Small intestine (tissue), 7 donors: ENCODE measurements at regions not wholly inside any gene's neighbourhood (a gene's known extent, or its start where the extent isn't known, plus 50 kb on each side); places are given as distances from the start of the nearest gene placed in this dataset.
A peak's percentile ranks its signal among the peaks of the same experiment; 100 is the strongest.

Source experiments
- DNase-seq, 2 donors: peaks; one replicate each; pipeline versions ENCODE4 v3.0.0 to v3.0.0-alpha.2; 2013
- FAIRE-seq: peaks from 2 replicates; lab custom pipeline; 2012; peaks lifted over from hg19 to GRCh38; lab: Jason Lieb, UNC
- H3K27ac ChIP-seq, 3 donors: one replicate each; pipeline ENCODE4 v1.5.1; 2013; ENCODE audit warnings: low read length in 2 of 3, mild to moderate bottlenecking in 2 of 3, control low read depth in 1 of 3, inconsistent platforms in 1 of 3, low read depth in 1 of 3, moderate library complexity in 1 of 3
- H3K27me3 ChIP-seq, 3 donors: one replicate each; pipeline ENCODE4 v1.6.1; 2013; ENCODE audit warnings: low read length in 3 of 3, inconsistent platforms in 1 of 3; ENCODE audit not compliant: control insufficient read depth in 3 of 3, insufficient read depth in 3 of 3
- H3K36me3 ChIP-seq, 3 donors: one replicate each; pipeline ENCODE4 v1.6.1; 2013; ENCODE audit warnings: low read length in 3 of 3, inconsistent platforms in 1 of 3, low read depth in 1 of 3, mild to moderate bottlenecking in 1 of 3, moderate library complexity in 1 of 3; ENCODE audit not compliant: control insufficient read depth in 3 of 3, insufficient read depth in 2 of 3
- H3K4me1 ChIP-seq, 3 donors: one replicate each; pipeline ENCODE4 v1.6.1; 2013; ENCODE audit warnings: low read length in 2 of 3, inconsistent platforms in 1 of 3, low read depth in 1 of 3, mild to moderate bottlenecking in 1 of 3, moderate library complexity in 1 of 3; ENCODE audit not compliant: control insufficient read depth in 3 of 3, insufficient read depth in 2 of 3
- H3K4me3 ChIP-seq, 3 donors: one replicate each; pipeline ENCODE4 v1.5.1; 2013; ENCODE audit warnings: low read length in 3 of 3, control low read depth in 1 of 3, inconsistent platforms in 1 of 3, low read depth in 1 of 3, mild to moderate bottlenecking in 1 of 3, moderate library complexity in 1 of 3
- H3K9me3 ChIP-seq, 2 donors: one replicate each; pipeline ENCODE4 v1.6.1; 2013; ENCODE audit warnings: low read depth in 1 of 2, low read length in 1 of 2; ENCODE audit not compliant: control insufficient read depth in 2 of 2, insufficient read depth in 1 of 2
- WGBS, 3 donors: extraction: QIAGEN DNeasy Blood & Tissue Kit; methylation state at CpG; one replicate each; pipeline ENCODE4 v1.1.7; 2013; 5-methylcytosine and 5-hydroxymethylcytosine counted together
- donor health status: healthy with polysubstance abuse.
- donor health status: control.
- donor health status: control.
- donor health status: Bipolar disorder and iron deficiency.
- donor health status: healthy.

GRCh38 chr12:73240110-73240509 lies 967.9 kb downstream of the TRHDE start:
- Histone ChIP-seq H3K9me3 (peaks cover 2 to 6% of the 10 kb centered on the region in 2 donors), H3K27ac (no peak overlapping the region), H3K36me3 (no peaks in the 10 kb centered on the region), H3K4me3 (no peak overlapping the region), H3K27me3 (no peaks in the 10 kb centered on the region), H3K4me1 (no peaks in the 10 kb centered on the region)
- FAIRE-seq = no peak
- no peak for DNase-seq
- 75 to 79% (median 76%) methylated on average over 1 of the region's 1 CpG for WGBS, 3 donors

DNA sequence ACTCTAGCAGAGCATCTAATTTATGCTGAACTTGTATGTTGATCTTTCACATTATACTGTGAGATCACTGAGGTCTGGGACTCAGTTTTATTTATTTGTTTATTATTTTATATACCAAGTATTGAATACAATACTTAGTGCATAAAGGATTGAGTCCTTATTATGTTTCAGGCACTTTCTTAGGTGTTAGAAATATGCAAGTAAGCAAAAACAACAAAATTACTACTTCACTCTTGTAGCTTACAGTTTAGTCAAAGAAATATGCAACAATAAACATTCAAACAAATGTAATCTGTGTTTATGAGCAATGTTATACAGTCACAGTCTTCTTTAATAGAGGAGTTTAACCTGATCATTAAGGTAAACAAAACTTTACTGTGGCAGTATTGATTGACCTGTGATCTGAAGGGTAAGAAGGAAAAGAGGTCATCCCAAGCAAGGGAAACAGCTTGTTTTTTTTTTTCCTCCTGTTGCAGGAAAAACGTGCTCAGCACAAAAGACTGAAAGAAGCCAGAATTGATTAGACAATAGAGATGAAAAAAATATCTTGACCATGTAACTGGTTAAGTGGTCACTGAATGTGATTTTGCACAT lies 990.7 kb downstream of the TRHDE start:
- Histone ChIP-seq H3K9me3 (peaks cover 0 to 6% of the 10 kb centered on the region in 2 donors), H3K27me3 (no peaks in the 10 kb centered on the region), H3K4me3 (no peak overlapping the region), H3K36me3 (no peaks in the 10 kb centered on the region), H3K4me1 (no peaks in the 10 kb centered on the region), H3K27ac (no peak overlapping the region)
- DNase-seq = no peak
- 0 to 2% (median 0%) methylated on average over 1 of the region's 1 CpG for WGBS, 3 donors
- no peak for FAIRE-seq

- peaks cover 0 to 6% of the 10 kb centered on the region in 2 donors for H3K9me3 ChIP-seq
- H3K4me1 ChIP-seq = no peaks in the 10 kb centered on the region
- no peak overlapping the region for H3K4me3 ChIP-seq
- no peaks in the 10 kb centered on the region for H3K36me3 ChIP-seq
- H3K27me3 ChIP-seq = no peaks in the 10 kb centered on the region
- DNase-seq (no peak), FAIRE-seq (no peak)
- no peak overlapping the region for H3K27ac ChIP-seq
- 39 to 55% (median 50%) methylated on average over 1 of the region's 1 CpG for WGBS, 3 donors
Measured at GRCh38 chr12:73266206-73266605, 994.0 kb downstream of the TRHDE start.

- Histone ChIP-seq H3K36me3 (no peaks in the 10 kb centered on the region), H3K4me1 (no peaks in the 10 kb centered on the region), H3K27me3 (no peaks in the 10 kb centered on the region), H3K9me3 (no peaks in the 10 kb centered on the region), H3K4me3 (no peak overlapping the region), H3K27ac (no peak overlapping the region)
- WGBS, 3 donors = 60 to 68% (median 64%) methylated on average over 3 of the region's 3 CpGs
- FAIRE-seq = no peak
- DNase-seq = no peak
Measured at GRCh38 chr12:73274976-73275375, 1002.8 kb downstream of the TRHDE start.

- DNase-seq (peak in 1 of 2 donors; percentile 5), FAIRE-seq (no peak)
- H3K9me3 ChIP-seq = no peaks in the 10 kb centered on the region
Measured at GRCh38 chr12:73277971-73278370, 1005.8 kb downstream of the TRHDE start.

GRCh38 chr12:73301530-73301929 lies 1029.4 kb downstream of the TRHDE start:
- no peaks in the 10 kb centered on the region for H3K36me3 ChIP-seq
- no peaks in the 10 kb centered on the region for H3K27me3 ChIP-seq
- H3K4me1 ChIP-seq = no peaks in the 10 kb centered on the region
- DNase-seq (no peak), FAIRE-seq (no peak)
- no peak overlapping the region for H3K4me3 ChIP-seq
- no peak overlapping the region for H3K27ac ChIP-seq
- H3K9me3 ChIP-seq = no peaks in the 10 kb centered on the region
- WGBS, 3 donors = 78 to 84% (median 82%) methylated on average over 2 of the region's 2 CpGs

More at GRCh38 chr12:73277971-73278370, 1005.8 kb downstream of the TRHDE start:
- Histone ChIP-seq H3K4me1 (no peaks in the 10 kb centered on the region), H3K27me3 (no peaks in the 10 kb centered on the region), H3K4me3 (no peak overlapping the region), H3K27ac (no peak overlapping the region), H3K36me3 (no peaks in the 10 kb centered on the region)

DNA sequence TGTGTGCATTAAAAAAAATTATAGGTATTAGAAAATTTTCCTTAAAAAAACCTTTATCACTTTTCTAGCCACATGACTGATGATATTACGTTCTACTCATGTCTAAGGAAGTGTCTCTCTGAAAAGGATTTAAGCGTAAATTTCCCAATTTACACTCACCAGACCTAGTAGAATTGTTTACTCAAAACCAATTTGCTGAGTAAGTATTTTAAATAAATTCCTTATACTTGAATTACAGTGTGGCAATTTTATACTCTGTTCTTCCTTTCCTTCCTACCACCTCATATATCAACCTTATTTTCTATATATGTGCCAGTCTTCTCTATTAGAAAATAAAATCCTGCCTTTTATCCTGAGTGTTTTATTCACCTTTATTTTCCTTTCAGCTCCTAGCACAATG lies 1035.1 kb downstream of the TRHDE start:
- no peak for DNase-seq
- Histone ChIP-seq H3K36me3 (no peaks in the 10 kb centered on the region), H3K9me3 (no peaks in the 10 kb centered on the region), H3K27me3 (no peaks in the 10 kb centered on the region), H3K27ac (no peak overlapping the region), H3K4me3 (no peak overlapping the region), H3K4me1 (no peaks in the 10 kb centered on the region)
- no peak for FAIRE-seq
- WGBS, 3 donors = 72 to 75% (median 74%) methylated on average over 2 of the region's 2 CpGs

- FAIRE-seq (no peak), DNase-seq (no peak)
- 12 to 27% (median 17%) methylated on average over 1 of the region's 1 CpG for WGBS, 3 donors
- H3K27me3 ChIP-seq = no peaks in the 10 kb centered on the region
- H3K27ac ChIP-seq = no peak overlapping the region
- no peak overlapping the region for H3K4me3 ChIP-seq
- no peaks in the 10 kb centered on the region for H3K36me3 ChIP-seq
- H3K9me3 ChIP-seq = no peaks in the 10 kb centered on the region
- H3K4me1 ChIP-seq = no peaks in the 10 kb centered on the region
Measured at GRCh38 chr12:73308079-73308478, 1035.9 kb downstream of the TRHDE start.

DNA sequence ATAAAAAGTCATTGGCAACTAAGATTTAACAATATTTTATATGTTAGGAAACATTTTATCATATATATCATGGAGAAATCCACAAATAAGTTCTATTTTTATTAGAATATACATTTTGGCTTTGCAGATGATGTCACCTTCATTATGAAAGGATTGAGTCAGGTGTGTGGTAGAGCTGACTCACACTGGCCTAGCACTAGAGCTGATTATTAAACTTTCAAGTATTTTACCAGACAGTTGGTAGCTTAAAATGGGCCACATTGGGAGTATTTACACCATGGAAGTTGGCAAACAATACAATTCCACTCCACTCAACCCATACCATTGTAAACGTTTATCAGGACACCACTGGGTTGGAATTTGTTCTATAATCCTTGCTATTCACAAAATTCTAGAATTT lies 1036.6 kb downstream of the TRHDE start:
- FAIRE-seq (no peak), DNase-seq (no peak)
- H3K27ac ChIP-seq = no peak overlapping the region
- no peaks in the 10 kb centered on the region for H3K9me3 ChIP-seq
- no peak overlapping the region for H3K4me3 ChIP-seq
- WGBS, 3 donors = 44 to 59% (median 44%) methylated on average over 1 of the region's 1 CpG
- H3K36me3 ChIP-seq = no peaks in the 10 kb centered on the region
- H3K27me3 ChIP-seq = no peaks in the 10 kb centered on the region
- H3K4me1 ChIP-seq = no peaks in the 10 kb centered on the region
